Gastroesophageal sphincter (tissue), 4 donors: ENCODE measurements at regions not wholly inside any gene's neighbourhood (a gene's known extent, or its start where the extent isn't known, plus 50 kb on each side); places are given as distances from the start of the nearest gene placed in this dataset.

Experiments
- ATAC-seq: fragments of 150-250 bp; one replicate; pipeline ENCODE4 v1.9.1; 2016; ENCODE audit warnings: mild to moderate bottlenecking, moderate library complexity
- H3K27ac ChIP-seq, 4 donors: fragments of 200-600 bp; sonication (generic) in 3 of 4; 1 replicate in 3 of 4; 2 replicates in 1 of 4; pipeline ENCODE4 v1.5.1; 2016 to 2019
- H3K27me3 ChIP-seq: fragments of 200-600 bp; sonication (generic); one replicate; pipeline ENCODE4 v1.5.1; 2019
- H3K36me3 ChIP-seq, 2 donors: fragments of 200-600 bp; sonication (generic); one replicate each; pipeline ENCODE4 v1.5.1; 2019; ENCODE audit warnings: control low read depth in 1 of 2
- H3K4me1 ChIP-seq, 3 donors: fragments of 200-600 bp; sonication (generic); 1 replicate in 2 of 3; 2 replicates in 1 of 3; pipeline ENCODE4 v1.5.1; 2016 to 2019; ENCODE audit warnings: control low read depth in 2 of 3
- H3K4me3 ChIP-seq, 2 donors: fragments of 200-600 bp; sonication (generic); one replicate each; pipeline ENCODE4 v1.5.1; 2019; ENCODE audit warnings: mild to moderate bottlenecking in 1 of 2, moderate library complexity in 1 of 2
- H3K9me3 ChIP-seq, 3 donors: fragments of 200-600 bp; sonication (generic); one replicate each; pipeline ENCODE4 v1.5.1; 2017 to 2019; ENCODE audit warnings: control low read depth in 2 of 3
- CTCF ChIP-seq, 4 experiments: fragments of 200-600 bp in 2 of 4; fragments of 450-650 bp in 2 of 4; sonication (generic) in 1 of 4; IDR thresholded peaks; one replicate each; pipeline ENCODE4 v1.5.1; 2017 to 2019; ENCODE audit warnings: antibody characterized with exemption in 4 of 4, mild to moderate bottlenecking in 2 of 4, moderate library complexity in 2 of 4
- EP300 ChIP-seq: sonication (generic); formaldehyde crosslinking; IDR thresholded peaks from one replicate; pipeline ENCODE4 v1.6.1; 2017; ENCODE audit warnings: antibody characterized with exemption, mild to moderate bottlenecking
- POLR2A ChIP-seq, 2 donors: fragments of 450-650 bp; IDR thresholded peaks; one replicate each; pipeline ENCODE4 v1.6.1; 2017; ENCODE audit warnings: antibody characterized with exemption in 2 of 2, mild to moderate bottlenecking in 2 of 2, moderate library complexity in 1 of 2
- POLR2AphosphoS5 ChIP-seq: sonication (generic); formaldehyde crosslinking; IDR thresholded peaks from one replicate; pipeline ENCODE4 v1.6.1; 2017; ENCODE audit warnings: antibody characterized with exemption
- WGBS, 2 donors: methylation state at CpG; one replicate each; pipeline ENCODE4 v1.1.5; 2018; ENCODE audit warnings: low coverage in 1 of 2; 5-methylcytosine and 5-hydroxymethylcytosine counted together

DNA sequence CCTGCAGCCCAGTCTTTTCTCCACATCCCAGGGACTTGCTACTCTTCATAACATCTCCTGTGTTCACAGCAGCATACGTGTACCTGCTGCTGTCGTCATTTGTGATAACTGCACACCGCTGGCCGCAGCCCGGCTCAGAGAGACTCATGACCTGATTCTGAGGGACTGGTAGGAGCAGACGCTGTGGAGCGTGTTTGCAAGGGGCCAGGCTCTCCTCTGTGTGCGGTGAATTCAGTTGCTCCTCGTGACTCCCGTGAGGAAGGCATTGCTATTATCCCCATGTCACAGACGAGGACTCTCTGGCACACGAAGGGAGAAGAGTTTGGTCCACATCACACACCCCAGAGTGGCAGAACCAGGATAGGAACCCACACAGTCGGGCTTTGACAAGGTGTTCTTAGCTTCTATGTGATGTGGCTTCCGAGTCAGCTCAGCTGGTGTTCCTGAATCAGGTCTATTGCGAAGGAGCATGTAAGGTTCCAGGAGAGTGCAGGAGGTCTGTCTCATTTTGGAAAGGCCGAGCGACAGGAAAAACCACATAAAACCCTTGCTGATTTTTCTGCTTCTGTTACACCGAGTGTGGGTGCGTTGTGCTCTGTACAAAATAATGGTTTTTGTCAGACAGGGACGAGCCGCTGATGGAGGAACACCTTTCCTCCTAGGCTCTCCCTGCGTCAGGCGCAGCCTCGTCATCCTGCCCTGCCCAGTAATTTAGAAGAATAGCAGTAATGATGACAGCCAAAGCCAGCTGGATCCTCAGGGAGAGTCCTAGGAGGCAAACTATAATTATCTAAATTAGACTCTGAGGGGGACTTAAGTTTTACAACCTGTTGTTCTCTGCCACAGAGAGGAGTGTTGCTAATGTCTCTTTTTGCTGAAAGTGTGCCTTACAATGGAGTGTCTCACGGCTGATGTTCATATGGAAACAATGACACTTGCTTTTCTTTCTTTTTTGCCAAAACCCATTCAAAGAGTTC is 157.5 kb upstream of the RGMA start:
- H3K4me1 ChIP-seq, result no peaks in the 10 kb centered on the region
- H3K27ac ChIP-seq, result no peak overlapping the region
- TF ChIP-seq CTCF (IDR thresholded peaks at IDR 0.05), result no peak
- no peak for TF ChIP-seq POLR2AphosphoS5
- TF ChIP-seq EP300, result no peak
- no peak for TF ChIP-seq POLR2A (IDR thresholded peaks at IDR 0.05)
- ATAC-seq, result no peak
- no peaks in the 10 kb centered on the region for H3K36me3 ChIP-seq
- no peaks in the 10 kb centered on the region for H3K27me3 ChIP-seq
- H3K4me3 ChIP-seq, result no peak overlapping the region
- 86 to 96% methylated on average over 7 to 13 of the region's 25 CpGs for WGBS, 2 donors
- no peaks in the 10 kb centered on the region for H3K9me3 ChIP-seq

GRCh38 chr15:93245661-93246042 is 156.6 kb upstream of the RGMA start:
- WGBS, 2 donors, result 64 to 86% methylated on average over 2 to 3 of the region's 5 CpGs
- Histone ChIP-seq H3K9me3 (no peaks in the 10 kb centered on the region), H3K4me3 (no peak overlapping the region), H3K27ac (no peak overlapping the region), H3K4me1 (no peaks in the 10 kb centered on the region), H3K27me3 (no peaks in the 10 kb centered on the region), H3K36me3 (no peaks in the 10 kb centered on the region)
- no peak for TF ChIP-seq POLR2A (IDR thresholded peaks at IDR 0.05)
- no peak for TF ChIP-seq POLR2AphosphoS5
- TF ChIP-seq CTCF (IDR thresholded peaks at IDR 0.05), result no peak
- no peak for ATAC-seq

GRCh38 chr15:93244696-93245660 is 156.0 kb upstream of the RGMA start:
- no peak for TF ChIP-seq POLR2AphosphoS5
- TF ChIP-seq CTCF (IDR thresholded peaks at IDR 0.05), result no peak
- TF ChIP-seq POLR2A (IDR thresholded peaks at IDR 0.05), result no peak
- no peak for TF ChIP-seq EP300
- Histone ChIP-seq H3K36me3 (no peaks in the 10 kb centered on the region), H3K27me3 (no peaks in the 10 kb centered on the region), H3K4me1 (no peaks in the 10 kb centered on the region), H3K9me3 (no peaks in the 10 kb centered on the region), H3K4me3 (no peak overlapping the region), H3K27ac (no peak overlapping the region)
- WGBS, 2 donors, result 78 to 92% methylated on average over 13 to 20 of the region's 26 CpGs
- ATAC-seq, result no peak

DNA sequence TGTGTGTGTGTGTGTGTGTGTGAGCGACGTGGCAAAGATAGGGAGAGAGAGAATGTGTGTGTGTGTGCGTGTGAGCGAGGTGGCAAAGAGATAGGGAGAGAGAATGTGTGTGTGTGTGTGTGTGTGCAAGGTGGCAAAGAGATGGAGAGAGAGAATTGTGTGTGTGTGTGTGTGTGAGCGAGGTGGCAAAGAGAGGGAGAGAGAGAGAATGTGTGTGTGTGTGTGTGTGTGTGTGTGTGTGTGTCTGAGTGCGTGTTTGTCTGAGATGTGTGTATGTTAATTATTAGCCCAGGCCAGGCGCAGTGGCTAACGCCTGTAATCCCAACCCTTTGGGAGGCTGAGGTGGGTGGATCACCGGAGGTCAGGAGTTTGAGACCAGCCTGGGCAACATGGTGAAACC is 154.6 kb upstream of the RGMA start:
- no peak for ATAC-seq
- 87 to 91% methylated on average over 6 to 9 of the region's 9 CpGs for WGBS, 2 donors

More for the DNA sequence above, 154.6 kb upstream of the RGMA start:
- Histone ChIP-seq H3K4me1 (no peaks in the 10 kb centered on the region), H3K9me3 (no peaks in the 10 kb centered on the region), H3K27ac (no peak overlapping the region), H3K27me3 (no peaks in the 10 kb centered on the region), H3K4me3 (no peak overlapping the region), H3K36me3 (no peaks in the 10 kb centered on the region)
- TF ChIP-seq CTCF (IDR thresholded peaks at IDR 0.05), result no peak
- no peak for TF ChIP-seq EP300
- no peak for TF ChIP-seq POLR2A (IDR thresholded peaks at IDR 0.05)
- no peak for TF ChIP-seq POLR2AphosphoS5
